SK-N-SH (cell line): ENCODE measurements at regions not wholly inside any gene's neighbourhood (a gene's known extent, or its start where the extent isn't known, plus 50 kb on each side); places are given as distances from the start of the nearest gene placed in this dataset.

Source experiments
- CTCF ChIA-PET: fragments of 300-600, 350-600 bp; formaldehyde crosslinking; extraction: SDS; loops from one replicate; lab custom pipeline; 2021; lab: Yijun Ruan, JAX
- POLR2A ChIA-PET: fragments of 350-600 bp; sonication (Branson Sonifier 250); formaldehyde crosslinking; extraction: SDS; loops from one replicate; lab custom pipeline; 2020; ENCODE audit warnings: antibody characterized with exemption, inconsistent platforms; lab: Yijun Ruan, JAX
- DNase-seq: peaks from one replicate; pipeline ENCODE4 v3.0.0; 2012
- H2AFZ ChIP-seq: fragments of 200-600 bp; sonication (generic); 2 replicates; pipeline ENCODE4 v1.8.1; 2016; ENCODE audit warnings: antibody characterized with exemption, mild to moderate bottlenecking, low read depth
- H3F3A ChIP-seq: fragments of 200-600 bp; sonication (generic); replicated peaks from 2 replicates; pipeline ENCODE3; 2016; ENCODE audit warnings: antibody characterized with exemption, mild to moderate bottlenecking; ENCODE audit not compliant: insufficient read depth
- H3K27ac ChIP-seq, 2 experiments: fragments of 200-500 bp in 1 of 2; fragments of 200-600 bp in 1 of 2; sonication (Bioruptor generic) in 1 of 2; sonication (generic), shearing (Covaris generic) in 1 of 2; 2 replicates each; pipeline versions ENCODE4 v1.5.1 to v1.6.1; 2014 to 2016; ENCODE audit warnings: low read depth in 2 of 2, inconsistent platforms in 1 of 2, low read length in 1 of 2, mild to moderate bottlenecking in 1 of 2, mixed read lengths in 1 of 2
- H3K27me3 ChIP-seq: fragments of 200-600 bp; sonication (generic), shearing (Covaris generic); 2 replicates; pipeline ENCODE4 v1.6.1; 2016; ENCODE audit warnings: mixed run types; ENCODE audit not compliant: insufficient read depth
- H3K36me3 ChIP-seq, 2 experiments: fragments of 200-500 bp in 1 of 2; fragments of 200-600 bp in 1 of 2; sonication (Bioruptor generic) in 1 of 2; sonication (generic) in 1 of 2; replicated peaks in 1 of 2; 2 replicates each; pipeline versions ENCODE3 to v1.5.1; 2014 to 2016; ENCODE audit warnings: low read length in 1 of 2, mild to moderate bottlenecking in 1 of 2; ENCODE audit not compliant: insufficient read depth in 2 of 2, control insufficient read depth in 1 of 2
- H3K4me1 ChIP-seq, 2 experiments: fragments of 200-500 bp in 1 of 2; fragments of 200-600 bp in 1 of 2; sonication (Bioruptor generic) in 1 of 2; sonication (generic), shearing (Covaris generic) in 1 of 2; 2 replicates each; pipeline versions ENCODE4 v1.5.1 to v1.6.1; 2014 to 2016; ENCODE audit warnings: low read depth in 1 of 2, low read length in 1 of 2, mixed run types in 1 of 2; ENCODE audit not compliant: insufficient read depth in 2 of 2, control insufficient read depth in 1 of 2
- H3K4me2 ChIP-seq: fragments of 200-600 bp; sonication (generic), shearing (Covaris generic); 2 replicates; pipeline ENCODE4 v1.6.1; 2017; ENCODE audit warnings: mixed run types
- H3K4me3 ChIP-seq, 2 experiments: fragments of 200-500 bp in 1 of 2; fragments of 200-600 bp in 1 of 2; sonication (Bioruptor generic) in 1 of 2; sonication (generic), shearing (Covaris generic) in 1 of 2; 2 replicates each; pipeline versions ENCODE4 v1.5.1 to v1.8.1; 2014 to 2016; ENCODE audit warnings: low read depth in 2 of 2, inconsistent platforms in 1 of 2, low read length in 1 of 2, mild to moderate bottlenecking in 1 of 2, mixed read lengths in 1 of 2, moderate library complexity in 1 of 2
- H3K79me2 ChIP-seq: fragments of 200-600 bp; sonication (generic); 2 replicates; pipeline ENCODE4 v1.8.1; 2017; ENCODE audit warnings: mild to moderate bottlenecking; ENCODE audit not compliant: insufficient read depth
- H3K9ac ChIP-seq: fragments of 200-600 bp; sonication (generic); 2 replicates; pipeline ENCODE4 v1.6.1; 2017; ENCODE audit warnings: mixed run types
- H3K9me2 ChIP-seq: fragments of 200-600 bp; sonication (generic); 2 replicates; pipeline ENCODE4 v1.6.1; 2017; ENCODE audit warnings: mixed run types
- H3K9me3 ChIP-seq: fragments of 200-600 bp; sonication (generic); 2 replicates; pipeline ENCODE4 v1.6.1; 2017; ENCODE audit warnings: mixed run types, mild to moderate bottlenecking, moderate library complexity
- H4K20me1 ChIP-seq: fragments of 200-600 bp; sonication (generic); 2 replicates; pipeline ENCODE4 v1.6.1; 2017; ENCODE audit warnings: mild to moderate bottlenecking, mixed run types; ENCODE audit not compliant: insufficient read depth
- MXI1 ChIP-seq: IDR thresholded peaks from 2 replicates; pipeline ENCODE4 v1.6.1; 2012; ENCODE audit warnings: mild to moderate bottlenecking, low read depth, low read length, improper control_type of control experiment
- RAD21 ChIP-seq: IDR thresholded peaks from 2 replicates; pipeline ENCODE4 v1.6.1; 2012; ENCODE audit warnings: mild to moderate bottlenecking, low read length
- SMC3 ChIP-seq: IDR thresholded peaks from 2 replicates; pipeline ENCODE4 v1.6.1; 2012; ENCODE audit warnings: low read depth, low read length, improper control_type of control experiment
- WGBS: methylation state at CpG from one replicate; pipeline ENCODE4 v1.1.6; 2017; ENCODE audit warnings: low lambda C conversion rate; 5-methylcytosine and 5-hydroxymethylcytosine counted together
- TF ChIP-seq, protein P1 (sequence below): IDR thresholded peaks from 2 replicates; pipeline ENCODE4 v1.6.1; 2012; ENCODE audit warnings: mild to moderate bottlenecking, low read depth, low read length, moderate library complexity
- TF ChIP-seq, protein P2 (sequence below): IDR thresholded peaks from 2 replicates; pipeline ENCODE4 v1.4.0; 2012; ENCODE audit warnings: low read depth, borderline replicate concordance
- TF ChIP-seq, protein P3 (sequence below): fragments of 200-600 bp; sonication (generic); IDR thresholded peaks from 2 replicates; pipeline ENCODE4 v1.6.1; 2017; ENCODE audit warnings: antibody characterized with exemption, mild to moderate bottlenecking, moderate library complexity
- TF ChIP-seq, protein P4 (sequence below): fragments of 150-350 bp; IDR thresholded peaks from 2 replicates; pipeline ENCODE4 v1.6.1; 2016; ENCODE audit warnings: mild to moderate bottlenecking, low read depth, low read length
- TF ChIP-seq, protein P5 (sequence below): IDR thresholded peaks from 2 replicates; pipeline ENCODE4 v1.4.0; 2012; ENCODE audit warnings: low read depth, borderline replicate concordance

DNA sequence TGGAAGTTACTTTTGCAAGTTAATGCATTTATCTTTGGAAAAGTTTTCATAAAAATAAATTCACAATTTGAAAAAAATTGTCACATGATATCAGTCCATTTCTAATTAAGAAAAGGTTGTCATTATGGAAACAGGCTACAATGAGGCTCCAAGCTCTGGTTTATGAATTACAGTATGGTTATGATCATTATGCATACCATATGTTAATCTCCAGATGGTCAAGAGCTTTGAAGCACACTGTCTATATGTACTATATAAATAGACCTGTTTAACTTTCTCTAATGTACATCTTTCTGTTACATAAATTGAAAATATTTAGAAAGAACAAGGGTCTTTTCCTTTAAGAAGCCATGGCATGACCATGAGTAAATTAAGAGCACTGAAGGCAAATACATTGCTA is 2338.8 kb downstream of the PCDH7 start (continued):
- TF ChIP-seq, protein P1, sequence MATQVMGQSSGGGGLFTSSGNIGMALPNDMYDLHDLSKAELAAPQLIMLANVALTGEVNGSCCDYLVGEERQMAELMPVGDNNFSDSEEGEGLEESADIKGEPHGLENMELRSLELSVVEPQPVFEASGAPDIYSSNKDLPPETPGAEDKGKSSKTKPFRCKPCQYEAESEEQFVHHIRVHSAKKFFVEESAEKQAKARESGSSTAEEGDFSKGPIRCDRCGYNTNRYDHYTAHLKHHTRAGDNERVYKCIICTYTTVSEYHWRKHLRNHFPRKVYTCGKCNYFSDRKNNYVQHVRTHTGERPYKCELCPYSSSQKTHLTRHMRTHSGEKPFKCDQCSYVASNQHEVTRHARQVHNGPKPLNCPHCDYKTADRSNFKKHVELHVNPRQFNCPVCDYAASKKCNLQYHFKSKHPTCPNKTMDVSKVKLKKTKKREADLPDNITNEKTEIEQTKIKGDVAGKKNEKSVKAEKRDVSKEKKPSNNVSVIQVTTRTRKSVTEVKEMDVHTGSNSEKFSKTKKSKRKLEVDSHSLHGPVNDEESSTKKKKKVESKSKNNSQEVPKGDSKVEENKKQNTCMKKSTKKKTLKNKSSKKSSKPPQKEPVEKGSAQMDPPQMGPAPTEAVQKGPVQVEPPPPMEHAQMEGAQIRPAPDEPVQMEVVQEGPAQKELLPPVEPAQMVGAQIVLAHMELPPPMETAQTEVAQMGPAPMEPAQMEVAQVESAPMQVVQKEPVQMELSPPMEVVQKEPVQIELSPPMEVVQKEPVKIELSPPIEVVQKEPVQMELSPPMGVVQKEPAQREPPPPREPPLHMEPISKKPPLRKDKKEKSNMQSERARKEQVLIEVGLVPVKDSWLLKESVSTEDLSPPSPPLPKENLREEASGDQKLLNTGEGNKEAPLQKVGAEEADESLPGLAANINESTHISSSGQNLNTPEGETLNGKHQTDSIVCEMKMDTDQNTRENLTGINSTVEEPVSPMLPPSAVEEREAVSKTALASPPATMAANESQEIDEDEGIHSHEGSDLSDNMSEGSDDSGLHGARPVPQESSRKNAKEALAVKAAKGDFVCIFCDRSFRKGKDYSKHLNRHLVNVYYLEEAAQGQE, result no peak
- no peak for TF ChIP-seq RAD21
- TF ChIP-seq, protein P2, sequence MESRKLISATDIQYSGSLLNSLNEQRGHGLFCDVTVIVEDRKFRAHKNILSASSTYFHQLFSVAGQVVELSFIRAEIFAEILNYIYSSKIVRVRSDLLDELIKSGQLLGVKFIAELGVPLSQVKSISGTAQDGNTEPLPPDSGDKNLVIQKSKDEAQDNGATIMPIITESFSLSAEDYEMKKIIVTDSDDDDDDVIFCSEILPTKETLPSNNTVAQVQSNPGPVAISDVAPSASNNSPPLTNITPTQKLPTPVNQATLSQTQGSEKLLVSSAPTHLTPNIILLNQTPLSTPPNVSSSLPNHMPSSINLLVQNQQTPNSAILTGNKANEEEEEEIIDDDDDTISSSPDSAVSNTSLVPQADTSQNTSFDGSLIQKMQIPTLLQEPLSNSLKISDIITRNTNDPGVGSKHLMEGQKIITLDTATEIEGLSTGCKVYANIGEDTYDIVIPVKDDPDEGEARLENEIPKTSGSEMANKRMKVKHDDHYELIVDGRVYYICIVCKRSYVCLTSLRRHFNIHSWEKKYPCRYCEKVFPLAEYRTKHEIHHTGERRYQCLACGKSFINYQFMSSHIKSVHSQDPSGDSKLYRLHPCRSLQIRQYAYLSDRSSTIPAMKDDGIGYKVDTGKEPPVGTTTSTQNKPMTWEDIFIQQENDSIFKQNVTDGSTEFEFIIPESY, result no peak

DNA sequence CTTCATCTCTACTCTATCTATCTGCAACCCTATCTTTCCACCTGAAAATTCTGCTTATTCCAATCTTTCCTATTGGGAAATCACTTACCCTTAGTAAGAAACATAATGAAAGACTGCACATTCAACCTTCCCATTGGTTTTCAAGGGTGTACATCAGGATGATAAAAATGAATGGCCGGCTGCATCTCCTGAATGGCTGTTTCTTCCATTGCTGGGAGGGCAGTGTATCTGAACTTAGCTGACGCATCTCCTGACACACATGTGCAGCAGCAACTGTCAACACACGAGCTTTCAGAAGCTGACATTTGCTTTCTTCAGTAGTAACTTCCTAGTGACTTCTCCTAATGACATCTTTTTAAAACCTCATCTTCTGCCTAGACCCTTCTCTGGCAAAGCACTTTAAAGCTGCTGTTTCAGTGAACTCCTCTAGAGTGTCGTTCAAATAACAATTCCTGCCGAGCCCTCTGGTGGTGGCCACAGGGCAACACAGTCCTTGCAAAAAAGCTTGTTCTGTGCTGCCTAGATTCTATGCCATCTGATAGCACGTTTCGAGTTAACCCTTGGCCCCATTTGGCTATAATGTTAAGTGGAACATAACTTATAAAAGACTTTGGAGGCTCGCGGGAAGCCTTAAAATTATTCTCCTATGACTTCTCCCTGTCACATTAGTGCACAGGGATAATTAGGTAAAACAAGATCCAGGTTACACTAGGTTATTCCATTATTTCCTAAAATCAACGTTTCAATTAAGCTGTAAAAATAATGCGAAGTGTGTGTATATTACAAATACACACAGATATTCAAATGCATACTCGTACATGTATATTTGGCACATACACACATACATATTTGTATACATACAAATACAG is 2340.7 kb downstream of the PCDH7 start:
- no peaks in the 10 kb centered on the region for H3K9me2 ChIP-seq
- no peak overlapping the region for H3K9ac ChIP-seq
- peak; percentile 2 for DNase-seq
- no peaks in the 10 kb centered on the region for H3K27me3 ChIP-seq
- no peaks in the 10 kb centered on the region for H3K36me3 ChIP-seq
- H3K9me3 ChIP-seq, result no peaks in the 10 kb centered on the region
- H3K4me2 ChIP-seq, result no peak overlapping the region
- H3K4me1 ChIP-seq, result peaks cover 0 to 21% of the 10 kb centered on the region in 2 experiments; a peak in 2 of 4 replicates
- no peaks in the 10 kb centered on the region for H3K79me2 ChIP-seq
- 0 out of 2 replicates have a peak overlapping the region, but pooled peaks have one; percentile 18 for H2AFZ ChIP-seq
- peak overlapping the region in 1 of 2 experiments; percentile 14; a peak in 1 of 4 replicates for H3K4me3 ChIP-seq
- no peaks in the 10 kb centered on the region for H4K20me1 ChIP-seq
- CTCF ChIA-PET, result interaction anchor here (0.5 to 1.5 kb wide), 12 partner anchors 10 to 1609 kb away, joined by 3 to 24 read pairs (median 3); no protein-coding TSS in a partner anchor
- H3K27ac ChIP-seq, result no peak overlapping the region
- POLR2A ChIA-PET, result no interaction called here
- WGBS, result 11% methylated on average over 12 of the region's 12 CpGs
- peak; percentile 64 for TF ChIP-seq SMC3
- TF ChIP-seq MXI1, result no peak
- TF ChIP-seq, protein P3, sequence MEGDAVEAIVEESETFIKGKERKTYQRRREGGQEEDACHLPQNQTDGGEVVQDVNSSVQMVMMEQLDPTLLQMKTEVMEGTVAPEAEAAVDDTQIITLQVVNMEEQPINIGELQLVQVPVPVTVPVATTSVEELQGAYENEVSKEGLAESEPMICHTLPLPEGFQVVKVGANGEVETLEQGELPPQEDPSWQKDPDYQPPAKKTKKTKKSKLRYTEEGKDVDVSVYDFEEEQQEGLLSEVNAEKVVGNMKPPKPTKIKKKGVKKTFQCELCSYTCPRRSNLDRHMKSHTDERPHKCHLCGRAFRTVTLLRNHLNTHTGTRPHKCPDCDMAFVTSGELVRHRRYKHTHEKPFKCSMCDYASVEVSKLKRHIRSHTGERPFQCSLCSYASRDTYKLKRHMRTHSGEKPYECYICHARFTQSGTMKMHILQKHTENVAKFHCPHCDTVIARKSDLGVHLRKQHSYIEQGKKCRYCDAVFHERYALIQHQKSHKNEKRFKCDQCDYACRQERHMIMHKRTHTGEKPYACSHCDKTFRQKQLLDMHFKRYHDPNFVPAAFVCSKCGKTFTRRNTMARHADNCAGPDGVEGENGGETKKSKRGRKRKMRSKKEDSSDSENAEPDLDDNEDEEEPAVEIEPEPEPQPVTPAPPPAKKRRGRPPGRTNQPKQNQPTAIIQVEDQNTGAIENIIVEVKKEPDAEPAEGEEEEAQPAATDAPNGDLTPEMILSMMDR, result peak; percentile 88
- TF ChIP-seq, protein P4, sequence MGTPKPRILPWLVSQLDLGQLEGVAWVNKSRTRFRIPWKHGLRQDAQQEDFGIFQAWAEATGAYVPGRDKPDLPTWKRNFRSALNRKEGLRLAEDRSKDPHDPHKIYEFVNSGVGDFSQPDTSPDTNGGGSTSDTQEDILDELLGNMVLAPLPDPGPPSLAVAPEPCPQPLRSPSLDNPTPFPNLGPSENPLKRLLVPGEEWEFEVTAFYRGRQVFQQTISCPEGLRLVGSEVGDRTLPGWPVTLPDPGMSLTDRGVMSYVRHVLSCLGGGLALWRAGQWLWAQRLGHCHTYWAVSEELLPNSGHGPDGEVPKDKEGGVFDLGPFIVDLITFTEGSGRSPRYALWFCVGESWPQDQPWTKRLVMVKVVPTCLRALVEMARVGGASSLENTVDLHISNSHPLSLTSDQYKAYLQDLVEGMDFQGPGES, result no peak
- TF ChIP-seq RAD21, result peak; percentile 61
- TF ChIP-seq, protein P5, sequence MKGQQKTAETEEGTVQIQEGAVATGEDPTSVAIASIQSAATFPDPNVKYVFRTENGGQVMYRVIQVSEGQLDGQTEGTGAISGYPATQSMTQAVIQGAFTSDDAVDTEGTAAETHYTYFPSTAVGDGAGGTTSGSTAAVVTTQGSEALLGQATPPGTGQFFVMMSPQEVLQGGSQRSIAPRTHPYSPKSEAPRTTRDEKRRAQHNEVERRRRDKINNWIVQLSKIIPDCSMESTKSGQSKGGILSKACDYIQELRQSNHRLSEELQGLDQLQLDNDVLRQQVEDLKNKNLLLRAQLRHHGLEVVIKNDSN, result no peak
- peaks cover 5% of the 10 kb centered on the region for H3F3A ChIP-seq
